Sigmoid colon (tissue), 4 donors: ENCODE measurements at regions not wholly inside any gene's neighbourhood (a gene's known extent, or its start where the extent isn't known, plus 50 kb on each side); places are given as distances from the start of the nearest gene placed in this dataset.

Experiments used
- EP300 ChIP-seq, 4 donors: sonication (generic); formaldehyde crosslinking; IDR thresholded peaks; one replicate each; pipeline ENCODE4 v1.6.1; 2017; ENCODE audit warnings: antibody characterized with exemption in 4 of 4
- POLR2A ChIP-seq, 2 donors: fragments of 450-650 bp; IDR thresholded peaks; one replicate each; pipeline ENCODE4 v1.6.1; 2016; ENCODE audit warnings: antibody characterized with exemption in 2 of 2, mild to moderate bottlenecking in 2 of 2, moderate library complexity in 2 of 2
- POLR2AphosphoS5 ChIP-seq, 4 donors: sonication (generic); formaldehyde crosslinking; IDR thresholded peaks; one replicate each; pipeline ENCODE4 v1.6.1; 2017; ENCODE audit warnings: antibody characterized with exemption in 4 of 4
- TF ChIP-seq, protein P1 (sequence below), 4 experiments: fragments of 450-650 bp in 3 of 4; fragments of 200-600 bp in 1 of 4; IDR thresholded peaks; one replicate each; pipeline ENCODE4 v1.5.1; 2016 to 2019; ENCODE audit warnings: antibody characterized with exemption in 4 of 4, mild to moderate bottlenecking in 3 of 4, moderate library complexity in 2 of 4

DNA sequence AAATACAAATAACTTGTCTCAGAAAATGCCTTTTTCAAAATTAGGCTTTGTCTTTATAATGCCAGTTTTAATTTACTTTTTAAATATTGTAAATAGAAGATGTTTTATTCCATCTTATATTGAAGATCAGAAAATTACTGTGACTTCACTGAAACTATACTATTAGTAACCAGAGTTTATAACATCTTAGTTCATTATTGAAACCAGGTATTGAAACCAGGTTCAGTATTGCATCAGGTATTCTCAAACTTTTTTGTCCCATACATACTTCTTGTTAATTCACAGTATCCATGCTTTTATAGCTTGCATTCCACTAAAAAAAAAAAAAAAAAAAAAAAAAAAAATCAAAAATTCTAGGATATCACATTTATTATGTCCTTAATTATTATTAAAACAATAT lies 227.5 kb downstream of the GXYLT1 start:
- TF ChIP-seq, protein P1, sequence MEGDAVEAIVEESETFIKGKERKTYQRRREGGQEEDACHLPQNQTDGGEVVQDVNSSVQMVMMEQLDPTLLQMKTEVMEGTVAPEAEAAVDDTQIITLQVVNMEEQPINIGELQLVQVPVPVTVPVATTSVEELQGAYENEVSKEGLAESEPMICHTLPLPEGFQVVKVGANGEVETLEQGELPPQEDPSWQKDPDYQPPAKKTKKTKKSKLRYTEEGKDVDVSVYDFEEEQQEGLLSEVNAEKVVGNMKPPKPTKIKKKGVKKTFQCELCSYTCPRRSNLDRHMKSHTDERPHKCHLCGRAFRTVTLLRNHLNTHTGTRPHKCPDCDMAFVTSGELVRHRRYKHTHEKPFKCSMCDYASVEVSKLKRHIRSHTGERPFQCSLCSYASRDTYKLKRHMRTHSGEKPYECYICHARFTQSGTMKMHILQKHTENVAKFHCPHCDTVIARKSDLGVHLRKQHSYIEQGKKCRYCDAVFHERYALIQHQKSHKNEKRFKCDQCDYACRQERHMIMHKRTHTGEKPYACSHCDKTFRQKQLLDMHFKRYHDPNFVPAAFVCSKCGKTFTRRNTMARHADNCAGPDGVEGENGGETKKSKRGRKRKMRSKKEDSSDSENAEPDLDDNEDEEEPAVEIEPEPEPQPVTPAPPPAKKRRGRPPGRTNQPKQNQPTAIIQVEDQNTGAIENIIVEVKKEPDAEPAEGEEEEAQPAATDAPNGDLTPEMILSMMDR (IDR thresholded peaks at IDR 0.05): no peak
- TF ChIP-seq POLR2AphosphoS5 (IDR thresholded peaks at IDR 0.05) (no peak), EP300 (IDR thresholded peaks at IDR 0.05) (no peak), POLR2A (IDR thresholded peaks at IDR 0.05) (no peak)
